ENCODE measurements at regions not wholly inside any gene's neighbourhood (a gene's known extent, or its start where the extent isn't known, plus 50 kb on each side); places are given as distances from the start of the nearest gene placed in this dataset.

DNA sequence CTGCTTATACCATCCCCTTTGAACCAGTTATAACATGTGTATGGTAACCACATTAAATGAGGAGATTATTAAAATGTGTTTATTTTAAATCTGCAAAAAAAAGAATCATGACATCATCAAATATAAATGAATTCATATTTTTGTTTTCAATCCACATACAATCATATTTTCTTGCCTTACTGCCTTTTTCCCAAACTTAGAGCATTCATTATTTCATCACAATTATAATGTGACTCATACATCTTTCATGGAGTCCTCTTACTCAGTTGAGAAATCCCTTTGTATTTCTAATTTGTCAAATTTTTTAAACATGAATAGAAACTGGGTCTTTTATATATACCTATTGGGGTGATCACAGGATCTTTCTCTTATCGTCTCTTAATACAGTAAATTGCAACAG lies 909.6 kb downstream of the DSC3 start:
- TF ChIP-seq, protein P1, sequence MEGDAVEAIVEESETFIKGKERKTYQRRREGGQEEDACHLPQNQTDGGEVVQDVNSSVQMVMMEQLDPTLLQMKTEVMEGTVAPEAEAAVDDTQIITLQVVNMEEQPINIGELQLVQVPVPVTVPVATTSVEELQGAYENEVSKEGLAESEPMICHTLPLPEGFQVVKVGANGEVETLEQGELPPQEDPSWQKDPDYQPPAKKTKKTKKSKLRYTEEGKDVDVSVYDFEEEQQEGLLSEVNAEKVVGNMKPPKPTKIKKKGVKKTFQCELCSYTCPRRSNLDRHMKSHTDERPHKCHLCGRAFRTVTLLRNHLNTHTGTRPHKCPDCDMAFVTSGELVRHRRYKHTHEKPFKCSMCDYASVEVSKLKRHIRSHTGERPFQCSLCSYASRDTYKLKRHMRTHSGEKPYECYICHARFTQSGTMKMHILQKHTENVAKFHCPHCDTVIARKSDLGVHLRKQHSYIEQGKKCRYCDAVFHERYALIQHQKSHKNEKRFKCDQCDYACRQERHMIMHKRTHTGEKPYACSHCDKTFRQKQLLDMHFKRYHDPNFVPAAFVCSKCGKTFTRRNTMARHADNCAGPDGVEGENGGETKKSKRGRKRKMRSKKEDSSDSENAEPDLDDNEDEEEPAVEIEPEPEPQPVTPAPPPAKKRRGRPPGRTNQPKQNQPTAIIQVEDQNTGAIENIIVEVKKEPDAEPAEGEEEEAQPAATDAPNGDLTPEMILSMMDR (IDR thresholded peaks at IDR 0.05), result no peak
- no peak for TF ChIP-seq POLR2A (IDR thresholded peaks at IDR 0.05)
- TF ChIP-seq POLR2AphosphoS5 (IDR thresholded peaks at IDR 0.05), result no peak
- TF ChIP-seq EP300 (IDR thresholded peaks at IDR 0.05), result no peak
